Activated CD4-positive, alpha-beta T cell treated with anti-CD3 and anti-CD28 coated beads for 36 hours (primary cell): ENCODE measurements at regions not wholly inside any gene's neighbourhood (a gene's known extent, or its start where the extent isn't known, plus 50 kb on each side); places are given as distances from the start of the nearest gene placed in this dataset.

Source experiments
- ATAC-seq: fragments of 200-7000 bp; cut with Tn5 transposase; one replicate; pipeline ENCODE4 v1.10.0; 2021; ENCODE audit warnings: mild to moderate bottlenecking, moderate library complexity
- CTCF ChIA-PET: fragments of 350-600 bp; sonication (Branson Sonifier 250); formaldehyde crosslinking; loops from one replicate; lab custom pipeline; 2021; ENCODE audit warnings: antibody characterized with exemption; lab: Charles Lee
- POLR2A ChIA-PET: fragments of 350-600 bp; sonication (Branson Sonifier 250); formaldehyde crosslinking; loops from one replicate; lab custom pipeline; 2021; ENCODE audit warnings: antibody characterized with exemption, inconsistent platforms; lab: Charles Lee
- DNase-seq: peaks from one replicate; pipeline ENCODE4 v3.0.0-alpha.2; 2020
- H3K27ac Mint-ChIP-seq: one replicate; pipeline ENCODE4 v1.8.0; 2021; ENCODE audit warnings: mixed read lengths
- H3K27me3 Mint-ChIP-seq: one replicate; pipeline ENCODE4 v1.8.0; 2021; ENCODE audit warnings: mixed read lengths
- H3K36me3 Mint-ChIP-seq: one replicate; pipeline ENCODE4 v1.8.0; 2021; ENCODE audit warnings: low read depth, mixed read lengths
- H3K4me1 Mint-ChIP-seq: one replicate; pipeline ENCODE4 v1.8.0; 2021; ENCODE audit warnings: mixed read lengths
- H3K4me3 Mint-ChIP-seq: one replicate; pipeline ENCODE4 v1.8.0; 2021; ENCODE audit warnings: mild to moderate bottlenecking, moderate library complexity, mixed read lengths
- H3K9me3 Mint-ChIP-seq: one replicate; pipeline ENCODE4 v1.8.0; 2021; ENCODE audit warnings: low read depth, mixed read lengths
- intact Hi-C, 2 experiments: fragments of 100-400 bp; cut with DNase I in 1 of 2; cut with micrococcal nuclease in 1 of 2; formaldehyde crosslinking; loops; one replicate each; pipeline versions ENCODE4 v1.14.2 to v1.15.1; 2022 to 2024; cut with DNase I, micrococcal nuclease

DNA sequence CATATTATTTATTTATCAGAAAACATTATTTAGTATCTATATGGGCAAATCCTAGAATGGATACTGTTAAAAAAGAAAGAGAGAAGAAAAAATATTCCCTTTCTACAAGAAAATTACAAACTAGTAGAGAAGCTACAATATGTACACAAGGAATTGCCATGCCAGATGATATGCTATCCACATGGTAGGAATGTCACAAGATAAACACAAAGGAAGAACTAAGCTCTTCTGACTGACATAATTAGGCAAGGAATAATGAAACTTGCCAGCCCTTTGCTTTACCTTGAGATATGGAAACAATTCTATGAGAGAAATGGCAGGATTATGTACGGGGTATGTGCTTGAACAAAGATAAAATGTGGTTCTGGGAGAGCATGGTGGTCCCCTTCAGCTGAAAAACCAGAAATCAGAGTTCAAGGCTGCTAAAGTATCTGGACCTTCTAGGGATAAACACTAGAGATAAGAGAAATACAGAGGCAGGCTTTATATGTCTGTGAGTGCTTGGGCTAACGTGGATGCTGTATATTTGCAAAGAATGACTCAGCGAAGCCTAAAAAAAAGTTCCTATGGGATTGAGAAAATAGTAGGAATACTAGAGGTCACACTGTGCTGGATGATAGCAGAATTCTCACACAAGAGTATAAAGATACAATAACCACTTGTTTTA, 451.6 kb downstream of the TLE1 start:
- CTCF ChIA-PET = no interaction called here
- no peak for DNase-seq

DNA sequence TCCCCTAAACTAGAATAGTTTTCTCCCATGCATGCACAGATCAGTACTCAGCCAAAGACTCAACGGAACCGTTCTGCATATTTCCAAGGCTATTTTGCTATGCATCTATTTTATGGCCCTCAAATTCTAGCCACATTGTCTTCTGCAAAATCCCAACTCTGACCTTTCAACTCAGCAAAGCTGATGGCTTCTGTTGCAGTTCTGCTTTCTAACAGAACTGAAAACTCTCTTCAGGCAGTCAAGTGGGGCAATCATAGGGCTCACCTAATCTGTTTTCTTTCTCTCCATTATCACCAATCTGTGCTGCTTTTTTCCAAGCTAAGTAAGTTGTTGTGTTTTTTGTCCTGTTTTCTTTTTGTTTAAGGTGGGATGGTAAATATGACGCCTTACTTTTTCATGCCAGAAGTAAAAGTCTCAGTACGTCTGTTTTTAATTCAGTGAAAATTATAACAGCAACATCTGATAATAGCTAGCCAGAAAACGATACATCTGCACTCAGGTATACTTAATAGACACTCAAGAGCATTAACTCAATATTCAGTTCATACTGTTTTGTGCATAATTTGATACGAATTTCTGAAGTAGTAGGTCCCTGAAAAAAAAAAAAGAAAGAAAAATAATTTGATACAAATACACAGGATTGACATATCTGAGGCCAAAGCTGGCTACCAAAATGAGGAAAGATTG, 454.3 kb downstream of the TLE1 start:
- Mint-ChIP-seq H3K27ac (no peak overlapping the region), H3K4me1 (no peaks in the 10 kb centered on the region), H3K9me3 (no peaks in the 10 kb centered on the region), H3K27me3 (no peaks in the 10 kb centered on the region), H3K36me3 (no peaks in the 10 kb centered on the region), H3K4me3 (no peak overlapping the region)
- ATAC-seq (no peak), DNase-seq (no peak)
- ChIA-PET POLR2A (no interaction called here), CTCF (interaction anchor here (0.8 kb wide), 1 partner anchor 472 kb away, joined by 3 read pairs; no protein-coding TSS in a partner anchor)
- intact Hi-C loops = no loop called here

More for the DNA sequence above, 451.6 kb downstream of the TLE1 start:
- Mint-ChIP-seq H3K36me3 (no peaks in the 10 kb centered on the region), H3K4me1 (no peaks in the 10 kb centered on the region), H3K27ac (no peak overlapping the region), H3K27me3 (no peaks in the 10 kb centered on the region), H3K9me3 (no peaks in the 10 kb centered on the region), H3K4me3 (no peak overlapping the region)
- intact Hi-C loops = no loop called here
- ATAC-seq = no peak
- POLR2A ChIA-PET = no interaction called here

DNA sequence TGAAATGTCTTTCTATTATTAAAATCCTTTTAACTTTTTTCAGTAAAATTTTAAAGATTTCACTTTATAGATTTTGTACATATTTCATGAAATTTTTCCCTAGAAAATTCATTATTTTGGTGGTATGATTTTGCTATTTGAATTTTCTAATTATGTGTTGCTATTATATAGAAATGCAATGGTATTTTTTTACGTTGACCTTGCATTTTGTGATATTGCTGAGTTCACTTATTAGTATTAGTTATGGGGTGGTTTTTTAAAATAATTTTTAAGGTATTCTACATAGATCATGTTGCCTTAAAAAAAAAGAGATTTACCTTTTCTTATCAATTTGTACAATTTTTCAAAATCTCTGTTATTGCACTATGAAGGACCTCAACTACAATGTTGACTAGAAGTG, 458.3 kb downstream of the TLE1 start:
- no peaks in the 10 kb centered on the region for H3K4me1 Mint-ChIP-seq
- intact Hi-C loops = no loop called here
- no peaks in the 10 kb centered on the region for H3K9me3 Mint-ChIP-seq
- ATAC-seq (no peak), DNase-seq (no peak)
- no peak overlapping the region for H3K4me3 Mint-ChIP-seq
- H3K36me3 Mint-ChIP-seq = no peaks in the 10 kb centered on the region
- no peak overlapping the region for H3K27ac Mint-ChIP-seq
- no peaks in the 10 kb centered on the region for H3K27me3 Mint-ChIP-seq
- CTCF ChIA-PET = no interaction called here
- POLR2A ChIA-PET = no interaction called here

DNA sequence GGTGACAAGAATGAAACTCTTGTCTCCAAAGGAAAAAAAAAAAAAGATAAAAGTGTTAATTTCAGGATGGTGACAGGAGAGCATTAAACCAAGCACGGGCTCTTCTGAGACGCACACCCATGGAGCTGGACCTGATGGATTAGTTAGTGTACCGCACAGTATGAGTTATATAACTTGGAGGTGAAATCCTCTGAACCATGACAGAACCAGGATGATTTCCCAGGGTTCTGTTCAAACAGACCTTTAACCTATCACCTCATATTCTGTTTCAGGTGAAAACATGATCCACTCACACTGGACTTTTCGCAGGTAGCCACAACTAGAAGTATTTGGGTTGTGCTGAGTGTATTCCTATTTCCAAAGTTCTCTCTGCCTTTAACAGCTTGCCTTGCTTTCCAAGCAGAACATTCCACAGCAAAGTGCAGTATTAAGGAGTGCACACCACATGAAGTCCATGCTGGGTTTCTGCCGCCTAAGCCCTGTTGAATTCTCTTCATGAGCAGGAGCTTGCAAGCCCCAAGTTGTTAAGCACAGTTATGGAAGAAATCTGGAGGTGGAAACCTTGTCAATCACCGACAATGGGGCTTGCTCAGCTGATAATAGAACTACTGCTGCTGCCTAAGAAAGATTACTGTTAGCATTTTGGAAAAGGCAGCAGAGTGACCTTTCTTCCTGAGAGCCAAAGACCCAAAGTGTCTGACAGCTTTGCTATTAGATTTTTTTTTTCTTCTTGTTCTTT, 461.7 kb downstream of the TLE1 start:
- H3K27ac Mint-ChIP-seq = no peak overlapping the region
- CTCF ChIA-PET = no interaction called here
- H3K27me3 Mint-ChIP-seq = no peaks in the 10 kb centered on the region
- H3K9me3 Mint-ChIP-seq = no peaks in the 10 kb centered on the region
- ATAC-seq = no peak
- no peak overlapping the region for H3K4me3 Mint-ChIP-seq
- POLR2A ChIA-PET = no interaction called here
- no peaks in the 10 kb centered on the region for H3K4me1 Mint-ChIP-seq
- no peak for DNase-seq
- H3K36me3 Mint-ChIP-seq = no peaks in the 10 kb centered on the region
- intact Hi-C loops = no loop called here

DNA sequence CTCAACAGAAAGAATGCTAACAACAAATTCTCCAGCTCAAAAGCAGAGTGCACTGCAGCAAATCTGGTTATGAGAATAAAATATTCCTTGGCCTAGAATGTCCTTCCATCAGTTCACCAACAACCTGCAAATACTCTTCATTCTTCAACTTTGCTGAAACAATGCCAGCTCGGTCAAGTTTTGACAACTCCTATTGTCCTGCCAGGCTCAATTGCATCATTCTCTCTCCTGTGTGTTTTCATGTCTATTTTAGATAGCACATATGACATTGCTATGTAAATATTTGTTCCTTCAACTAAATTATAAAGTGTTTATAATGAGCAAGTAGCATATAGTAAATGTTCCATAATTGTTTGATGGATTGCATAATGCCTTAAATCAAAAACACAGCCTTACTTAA, 463.8 kb downstream of the TLE1 start:
- Mint-ChIP-seq H3K27ac (no peak overlapping the region), H3K27me3 (no peaks in the 10 kb centered on the region), H3K9me3 (no peaks in the 10 kb centered on the region), H3K4me3 (no peak overlapping the region), H3K36me3 (no peaks in the 10 kb centered on the region), H3K4me1 (no peaks in the 10 kb centered on the region)
- ATAC-seq = no peak
- DNase-seq = no peak
- ChIA-PET CTCF (no interaction called here), POLR2A (no interaction called here)
- intact Hi-C loops = no loop called here

DNA sequence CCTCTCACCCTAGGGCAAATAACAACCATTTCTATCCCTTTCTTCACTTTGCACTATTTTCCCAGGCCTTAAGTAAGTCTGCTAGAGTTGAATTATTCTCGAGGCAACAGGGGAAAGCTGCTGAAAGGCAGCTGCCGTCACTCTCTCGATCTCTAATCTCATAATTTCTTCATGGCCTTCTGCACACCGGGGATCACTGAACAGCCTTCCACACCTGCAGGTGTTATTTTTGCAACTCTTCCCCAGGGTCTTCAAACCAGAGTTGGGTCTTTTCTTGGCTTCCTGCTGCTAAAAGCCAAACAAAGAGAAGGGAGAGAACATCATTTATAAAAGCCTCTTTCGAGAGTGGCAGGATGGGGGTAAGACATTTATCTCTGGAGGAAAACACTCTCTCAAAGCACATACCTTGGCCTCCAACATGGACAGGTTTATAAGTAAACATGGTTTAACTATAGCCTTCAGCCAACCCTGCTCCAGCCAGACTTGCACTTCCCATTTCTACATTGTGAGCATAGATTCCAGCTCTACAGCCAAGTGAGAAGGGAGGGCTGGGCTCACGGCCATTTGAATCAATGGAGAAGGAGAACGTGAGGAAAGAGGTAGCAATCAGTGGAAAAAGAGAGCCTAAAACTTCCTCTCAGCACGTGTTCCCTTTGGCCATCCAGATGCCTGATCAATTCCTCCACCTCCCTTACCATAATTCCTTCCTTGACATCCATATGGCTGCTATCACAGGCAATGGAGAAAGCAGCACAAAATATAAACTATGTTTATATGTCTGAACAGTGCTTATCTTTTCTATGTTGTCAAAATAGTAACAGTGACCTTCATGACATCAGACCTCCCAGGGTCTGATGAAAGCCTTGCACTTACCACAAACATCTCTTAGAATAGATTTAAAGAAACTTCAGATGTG, 464.9 kb downstream of the TLE1 start:
- H3K27me3 Mint-ChIP-seq = no peaks in the 10 kb centered on the region
- H3K36me3 Mint-ChIP-seq = no peaks in the 10 kb centered on the region

DNA sequence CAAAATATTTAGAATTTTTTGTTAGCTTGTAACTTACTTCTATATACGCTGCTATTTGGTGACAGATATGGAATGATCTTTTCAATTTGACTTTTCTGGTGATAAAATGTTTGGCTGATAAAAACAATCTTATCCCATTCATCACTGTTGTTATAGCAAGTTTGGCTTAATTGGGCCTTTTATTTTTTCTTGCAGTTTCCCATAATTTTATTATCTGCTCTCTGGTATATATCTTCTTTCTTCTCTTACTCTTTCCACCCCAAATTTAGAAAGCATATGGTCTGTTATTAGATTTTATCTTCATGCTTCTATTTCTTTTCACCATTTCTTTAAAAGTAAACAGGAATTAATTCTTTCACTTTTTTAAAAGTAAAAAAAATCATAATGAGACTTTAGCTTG, 474.4 kb downstream of the TLE1 start:
- ChIA-PET CTCF (no interaction called here), POLR2A (no interaction called here)
- Mint-ChIP-seq H3K36me3 (no peaks in the 10 kb centered on the region), H3K9me3 (peaks cover 3% of the 10 kb centered on the region), H3K4me3 (no peak overlapping the region), H3K27ac (no peak overlapping the region), H3K27me3 (no peaks in the 10 kb centered on the region), H3K4me1 (no peaks in the 10 kb centered on the region)
- no peak for ATAC-seq
- intact Hi-C loops = loop anchor here in 1 of 2 experiments (10.0 kb wide), 1 partner anchor 1290 kb away; no protein-coding TSS in a partner anchor
- DNase-seq = no peak

More for the DNA sequence above, 464.9 kb downstream of the TLE1 start:
- intact Hi-C loops = no loop called here
- ChIA-PET CTCF (no interaction called here), POLR2A (no interaction called here)
- H3K27ac Mint-ChIP-seq = no peak overlapping the region
- DNase-seq (no peak), ATAC-seq (no peak)
- no peaks in the 10 kb centered on the region for H3K4me1 Mint-ChIP-seq
- no peak overlapping the region for H3K4me3 Mint-ChIP-seq
- no peaks in the 10 kb centered on the region for H3K9me3 Mint-ChIP-seq

DNA sequence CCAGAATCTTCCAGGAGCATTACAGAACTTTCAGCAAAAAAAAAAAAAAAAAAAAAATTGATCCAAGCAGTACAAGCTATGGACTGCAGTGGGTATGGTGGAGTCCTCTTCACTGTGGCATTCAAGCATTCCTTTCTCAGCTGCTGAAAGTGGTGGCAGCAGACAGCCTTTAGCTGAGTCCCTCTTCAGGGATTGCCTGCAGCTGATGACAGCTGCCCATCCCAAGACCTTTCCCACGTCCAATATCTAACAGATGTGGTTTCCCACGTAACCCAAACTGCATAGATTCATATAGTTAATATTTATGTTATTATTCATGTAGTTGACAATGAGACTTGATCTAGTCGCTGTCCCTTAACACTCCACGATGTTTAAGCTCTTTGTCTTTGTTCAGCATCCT, 475.9 kb downstream of the TLE1 start:
- intact Hi-C loops = loop anchor here in 1 of 2 experiments (10.0 kb wide), 1 partner anchor 1291 kb away; no protein-coding TSS in a partner anchor
- no peaks in the 10 kb centered on the region for H3K27me3 Mint-ChIP-seq
- no peaks in the 10 kb centered on the region for H3K4me1 Mint-ChIP-seq
- ATAC-seq (no peak), DNase-seq (no peak)
- ChIA-PET CTCF (no interaction called here), POLR2A (no interaction called here)
- peaks cover 3% of the 10 kb centered on the region for H3K9me3 Mint-ChIP-seq
- no peaks in the 10 kb centered on the region for H3K36me3 Mint-ChIP-seq
- no peak overlapping the region for H3K4me3 Mint-ChIP-seq
- H3K27ac Mint-ChIP-seq = no peak overlapping the region

GRCh38 chr9:81211741-81212140, 477.6 kb downstream of the TLE1 start:
- intact Hi-C loops = loop anchor here in 1 of 2 experiments (10.0 kb wide), 1 partner anchor 1293 kb away; no protein-coding TSS in a partner anchor
- POLR2A ChIA-PET = no interaction called here
- no peak overlapping the region for H3K27ac Mint-ChIP-seq
- H3K36me3 Mint-ChIP-seq = no peaks in the 10 kb centered on the region
- DNase-seq = no peak
- H3K4me1 Mint-ChIP-seq = no peaks in the 10 kb centered on the region
- CTCF ChIA-PET = no interaction called here
- H3K27me3 Mint-ChIP-seq = no peaks in the 10 kb centered on the region
- H3K9me3 Mint-ChIP-seq = no peaks in the 10 kb centered on the region
- no peak for ATAC-seq
- no peak overlapping the region for H3K4me3 Mint-ChIP-seq

- no peak overlapping the region for H3K27ac Mint-ChIP-seq
- no peaks in the 10 kb centered on the region for H3K27me3 Mint-ChIP-seq
- no peaks in the 10 kb centered on the region for H3K36me3 Mint-ChIP-seq
- ChIA-PET POLR2A (no interaction called here), CTCF (interaction anchor here (0.9 kb wide), 1 partner anchor 64 kb away, joined by 3 read pairs; no protein-coding TSS in a partner anchor)
- no peak for ATAC-seq
- H3K4me1 Mint-ChIP-seq = no peaks in the 10 kb centered on the region
- no peak for DNase-seq
- no peak overlapping the region for H3K4me3 Mint-ChIP-seq
- H3K9me3 Mint-ChIP-seq = no peaks in the 10 kb centered on the region
- intact Hi-C loops = no loop called here
Observed at GRCh38 chr9:81207651-81208050, 481.7 kb downstream of the TLE1 start.

GRCh38 chr9:81202292-81202691, 487.1 kb downstream of the TLE1 start:
- no peak for DNase-seq
- ChIA-PET POLR2A (no interaction called here), CTCF (no interaction called here)
- Mint-ChIP-seq H3K4me1 (no peaks in the 10 kb centered on the region), H3K36me3 (no peaks in the 10 kb centered on the region), H3K27ac (no peak overlapping the region), H3K4me3 (no peak overlapping the region), H3K9me3 (no peaks in the 10 kb centered on the region), H3K27me3 (no peaks in the 10 kb centered on the region)
- no peak for ATAC-seq
- intact Hi-C loops = no loop called here
